Nephron progenitor cell (in vitro differentiated cells): ENCODE measurements at regions not wholly inside any gene's neighbourhood (a gene's known extent, or its start where the extent isn't known, plus 50 kb on each side); places are given as distances from the start of the nearest gene placed in this dataset.
"Not testable (repeated sequence)": the region's sequence is repeated elsewhere in the genome, so short reads cannot be mapped to it uniquely, and the experiment has no call there.

Source experiments
- DNase-seq: peaks from one replicate; pipeline ENCODE4 v3.0.0; 2021
- H3K27ac Mint-ChIP-seq: 2 replicates; pipeline ENCODE4 v1.8.0; 2021; ENCODE audit warnings: mild to moderate bottlenecking, moderate library complexity, mixed read lengths
- H3K27me3 Mint-ChIP-seq: 2 replicates; pipeline ENCODE4 v1.8.0; 2021; ENCODE audit warnings: mild to moderate bottlenecking, low read depth, mixed read lengths; ENCODE audit not compliant: poor library complexity
- H3K36me3 Mint-ChIP-seq: 2 replicates; pipeline ENCODE4 v1.8.0; 2021; ENCODE audit warnings: low read depth, mixed read lengths
- H3K4me1 Mint-ChIP-seq: 2 replicates; pipeline ENCODE4 v1.8.0; 2021; ENCODE audit warnings: mixed read lengths
- H3K4me3 Mint-ChIP-seq: 2 replicates; pipeline ENCODE4 v1.8.0; 2021; ENCODE audit warnings: mild to moderate bottlenecking, moderate library complexity, mixed read lengths
- H3K9me3 Mint-ChIP-seq: 2 replicates; pipeline ENCODE4 v1.8.0; 2021; ENCODE audit warnings: mild to moderate bottlenecking, moderate library complexity, mixed read lengths
- CTCF ChIP-seq: fragments of 200-600 bp; sonication (generic); IDR thresholded peaks from 2 replicates; pipeline ENCODE4 v1.5.0; 2021; ENCODE audit warnings: antibody characterized with exemption

GRCh38 chr21:25186273-25186672 is 421.0 kb downstream of the MRPL39 start:
- Mint-ChIP-seq H3K4me3 (no peak overlapping the region), H3K4me1 (no peaks in the 10 kb centered on the region), H3K27ac (no peak overlapping the region), H3K36me3 (no peaks in the 10 kb centered on the region), H3K27me3 (peaks cover 2% of the 10 kb centered on the region), H3K9me3 (peaks cover 18% of the 10 kb centered on the region)
- DNase-seq = no peak
- TF ChIP-seq CTCF = no peak

- no peaks in the 10 kb centered on the region for H3K4me1 Mint-ChIP-seq
- TF ChIP-seq CTCF = no peak
Observed at GRCh38 chr21:25183577-25183976, 423.7 kb downstream of the MRPL39 start.

GRCh38 chr21:25181690-25182089 is 425.6 kb downstream of the MRPL39 start:
- H3K36me3 Mint-ChIP-seq, H3K27me3 Mint-ChIP-seq, H3K4me1 Mint-ChIP-seq, H3K27ac Mint-ChIP-seq, DNase-seq, H3K4me3 Mint-ChIP-seq: not testable (repeated sequence)
- peaks cover 25% of the 10 kb centered on the region for H3K9me3 Mint-ChIP-seq

More at GRCh38 chr21:25183577-25183976, 423.7 kb downstream of the MRPL39 start:
- H3K36me3 Mint-ChIP-seq = no peaks in the 10 kb centered on the region
- H3K27ac Mint-ChIP-seq = no peak overlapping the region
- H3K27me3 Mint-ChIP-seq = no peaks in the 10 kb centered on the region
- peaks cover 25% of the 10 kb centered on the region for H3K9me3 Mint-ChIP-seq
- H3K4me3 Mint-ChIP-seq = no peak overlapping the region
- no peak for DNase-seq

- H3K27ac Mint-ChIP-seq = no peak overlapping the region
- H3K4me1 Mint-ChIP-seq = no peaks in the 10 kb centered on the region
- DNase-seq = no peak
- H3K27me3 Mint-ChIP-seq = no peaks in the 10 kb centered on the region
- no peaks in the 10 kb centered on the region for H3K36me3 Mint-ChIP-seq
- TF ChIP-seq CTCF = no peak
- no peak overlapping the region for H3K4me3 Mint-ChIP-seq
- H3K9me3 Mint-ChIP-seq = peaks cover 21% of the 10 kb centered on the region
Observed at GRCh38 chr21:25179116-25179515, 428.2 kb downstream of the MRPL39 start.

DNA sequence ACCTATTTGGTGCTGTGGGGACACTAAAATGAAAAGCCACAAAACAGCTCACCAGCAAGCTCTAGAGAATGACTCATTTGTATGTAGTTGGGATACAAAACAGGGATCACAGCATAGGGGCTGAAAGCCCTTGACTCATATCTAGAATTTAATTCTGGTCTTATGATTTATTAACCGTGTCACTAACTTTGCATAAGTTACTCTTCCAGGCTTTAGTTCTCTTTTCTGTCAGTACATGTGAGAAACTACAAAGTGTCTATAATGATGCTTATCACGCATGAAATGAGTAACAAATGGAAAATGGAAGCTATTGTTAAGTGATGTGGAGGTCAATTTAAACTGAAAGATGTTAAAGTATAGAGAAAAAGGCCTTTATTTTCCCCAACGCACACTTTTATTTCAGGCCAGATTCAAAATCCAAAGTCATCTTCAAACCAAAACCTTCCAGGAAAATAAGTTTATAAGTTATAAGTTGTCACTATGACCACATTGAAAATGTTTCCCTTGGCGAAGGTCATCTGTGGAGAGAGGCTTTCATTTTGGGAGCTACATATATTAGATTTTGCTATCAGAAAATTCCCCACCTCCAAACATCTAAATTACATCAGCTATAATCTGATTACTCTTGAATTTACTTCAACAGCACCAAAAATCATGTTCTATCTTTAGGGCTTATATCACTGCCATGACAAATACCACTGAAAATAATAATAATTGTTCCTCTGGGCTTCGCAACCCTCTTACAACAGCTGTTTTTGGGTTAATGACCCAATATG is 430.5 kb downstream of the MRPL39 start:
- no peaks in the 10 kb centered on the region for H3K4me1 Mint-ChIP-seq
- H3K36me3 Mint-ChIP-seq = no peaks in the 10 kb centered on the region
- peaks cover 31% of the 10 kb centered on the region for H3K9me3 Mint-ChIP-seq
- no peak overlapping the region for H3K27ac Mint-ChIP-seq
- H3K4me3 Mint-ChIP-seq = no peak overlapping the region
- H3K27me3 Mint-ChIP-seq = no peaks in the 10 kb centered on the region
- DNase-seq = no peak
- no peak for TF ChIP-seq CTCF

- no peak for TF ChIP-seq CTCF
- Mint-ChIP-seq H3K27me3 (no peaks in the 10 kb centered on the region), H3K4me3 (no peak overlapping the region), H3K36me3 (no peaks in the 10 kb centered on the region), H3K4me1 (no peaks in the 10 kb centered on the region), H3K9me3 (peaks cover 30% of the 10 kb centered on the region), H3K27ac (no peak overlapping the region)
- DNase-seq = no peak
Observed at GRCh38 chr21:25175938-25176337, 431.3 kb downstream of the MRPL39 start.
